GM18505 (cell line): ENCODE measurements at regions not wholly inside any gene's neighbourhood (a gene's known extent, or its start where the extent isn't known, plus 50 kb on each side); places are given as distances from the start of the nearest gene placed in this dataset.
"Not testable (repeated sequence)": the region's sequence is repeated elsewhere in the genome, so short reads cannot be mapped to it uniquely, and the experiment has no call there.

Experiments used
- ATAC-seq: cut with Tn5 transposase; IDR thresholded peaks from one replicate; pipeline ENCODE4 v1.9.1; 2021; ENCODE audit not compliant: unreplicated experiment
- POLR2A ChIP-seq: IDR thresholded peaks from 4 replicates; pipeline ENCODE4 v1.6.1; 2011; ENCODE audit warnings: borderline replicate concordance; ENCODE audit not compliant: insufficient read depth, insufficient read length; ENCODE audit errors: extremely low read depth

GRCh38 chr14:101290611-101291010 lies 270.7 kb upstream of the DIO3 start:
- TF ChIP-seq POLR2A = no peak
- ATAC-seq = no peak

DNA sequence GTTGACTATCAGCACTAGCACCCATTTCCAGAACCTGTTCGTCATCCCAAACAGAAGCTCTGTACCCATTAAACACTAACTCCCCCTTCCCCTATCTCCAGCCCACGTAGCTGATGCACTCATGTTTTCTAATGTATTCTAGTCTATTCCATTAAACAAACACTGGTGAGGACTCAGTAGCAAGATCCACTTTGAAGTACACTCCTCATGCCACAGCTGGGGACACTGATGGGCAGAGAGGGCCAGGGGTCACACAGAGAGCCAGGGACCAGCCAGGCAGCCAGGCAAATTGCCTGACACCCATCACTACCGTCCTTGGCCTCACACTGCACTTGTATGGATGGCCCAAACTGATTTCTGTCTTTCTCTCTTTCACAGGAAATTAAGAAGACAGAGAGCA lies 269.9 kb upstream of the DIO3 start:
- ATAC-seq = no peak
- TF ChIP-seq POLR2A = no peak

GRCh38 chr14:101292448-101292847 lies 268.8 kb upstream of the DIO3 start:
- ATAC-seq = no peak
- no peak for TF ChIP-seq POLR2A

DNA sequence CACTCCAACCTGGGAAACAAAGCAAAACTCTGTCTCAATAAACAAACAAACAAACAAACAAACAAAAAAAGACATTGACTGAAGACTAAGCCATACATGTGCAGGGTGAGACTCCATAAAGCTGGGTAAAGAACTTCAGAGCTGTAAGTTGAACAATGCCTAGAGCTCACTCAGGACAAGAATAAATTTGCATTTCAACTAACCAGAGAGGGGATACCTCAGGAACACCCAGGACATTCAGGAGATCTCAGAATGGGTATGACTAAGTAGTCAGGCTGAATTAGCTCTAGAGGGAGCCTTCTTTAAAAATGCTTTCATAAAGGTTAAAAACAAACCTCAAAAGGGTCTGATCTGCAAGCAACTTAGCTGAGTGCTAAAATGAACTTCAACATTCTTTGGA lies 267.7 kb upstream of the DIO3 start:
- ATAC-seq = no peak
- TF ChIP-seq POLR2A = no peak

GRCh38 chr14:101294136-101294535 lies 267.2 kb upstream of the DIO3 start:
- no peak for TF ChIP-seq POLR2A
- no peak for ATAC-seq

GRCh38 chr14:101299781-101300180 lies 261.5 kb upstream of the DIO3 start:
- not testable (repeated sequence) for ATAC-seq

DNA sequence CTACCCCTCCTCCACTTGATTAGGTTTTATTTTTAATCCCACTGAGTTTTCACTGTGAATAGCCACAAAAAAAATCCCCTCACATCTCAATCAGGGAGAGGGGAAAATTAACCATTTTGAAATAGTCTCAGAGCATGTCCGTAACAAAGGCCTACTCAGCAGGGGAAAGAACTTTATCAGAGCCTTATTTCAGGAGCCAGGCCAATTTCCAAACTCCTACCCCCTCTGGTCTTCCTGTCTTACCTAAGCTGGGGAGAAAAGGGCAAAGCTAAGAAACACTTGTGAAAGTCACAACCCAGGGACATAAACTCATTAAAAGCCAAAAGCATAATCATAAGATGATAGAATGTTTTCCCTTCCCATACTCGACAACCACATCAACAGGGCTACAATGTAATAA lies 260.3 kb upstream of the DIO3 start:
- no peak for ATAC-seq
- no peak for TF ChIP-seq POLR2A

GRCh38 chr14:101307162-101307561 lies 254.1 kb upstream of the DIO3 start:
- not testable (repeated sequence) for ATAC-seq

DNA sequence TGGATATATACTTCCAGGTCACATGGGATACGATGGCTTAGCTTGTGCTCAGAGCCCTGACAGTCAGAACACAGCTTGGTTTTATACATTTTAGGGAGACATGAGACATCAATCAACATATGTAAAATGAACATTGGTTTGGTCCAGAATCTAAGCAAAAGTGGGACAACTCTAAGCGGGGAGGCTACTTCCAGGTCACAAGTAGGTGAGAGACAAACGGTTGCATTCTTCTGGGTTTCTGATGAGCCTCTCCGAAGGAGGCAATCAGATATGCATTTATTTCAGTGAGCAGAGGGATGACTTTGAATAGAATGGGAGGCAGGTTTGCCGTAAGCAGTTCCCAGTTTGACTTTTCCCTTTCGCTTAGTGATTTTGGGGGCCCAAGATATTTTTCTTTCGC lies 250.1 kb upstream of the DIO3 start:
- ATAC-seq = not testable (repeated sequence)

DNA sequence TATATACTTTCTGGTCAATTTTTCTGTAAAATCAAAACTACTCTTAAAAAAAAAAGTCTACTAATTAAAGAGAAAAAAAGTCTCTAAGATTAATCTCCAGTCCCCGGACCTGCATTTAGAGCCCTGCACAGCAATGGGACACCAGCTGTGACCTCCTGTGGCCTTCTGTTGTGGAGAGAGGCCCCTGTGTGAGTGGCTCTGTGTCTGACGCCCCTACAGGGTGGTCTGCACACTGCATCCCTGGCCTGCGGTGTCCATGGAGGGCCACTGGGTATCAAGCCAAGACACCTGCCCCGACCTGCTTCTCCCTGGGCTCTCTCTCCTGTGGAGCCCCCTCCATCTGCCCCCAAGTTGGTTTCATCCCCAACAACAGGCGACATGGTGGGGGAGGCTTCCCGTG lies 248.0 kb upstream of the DIO3 start:
- ATAC-seq = no peak
- TF ChIP-seq POLR2A = no peak

DNA sequence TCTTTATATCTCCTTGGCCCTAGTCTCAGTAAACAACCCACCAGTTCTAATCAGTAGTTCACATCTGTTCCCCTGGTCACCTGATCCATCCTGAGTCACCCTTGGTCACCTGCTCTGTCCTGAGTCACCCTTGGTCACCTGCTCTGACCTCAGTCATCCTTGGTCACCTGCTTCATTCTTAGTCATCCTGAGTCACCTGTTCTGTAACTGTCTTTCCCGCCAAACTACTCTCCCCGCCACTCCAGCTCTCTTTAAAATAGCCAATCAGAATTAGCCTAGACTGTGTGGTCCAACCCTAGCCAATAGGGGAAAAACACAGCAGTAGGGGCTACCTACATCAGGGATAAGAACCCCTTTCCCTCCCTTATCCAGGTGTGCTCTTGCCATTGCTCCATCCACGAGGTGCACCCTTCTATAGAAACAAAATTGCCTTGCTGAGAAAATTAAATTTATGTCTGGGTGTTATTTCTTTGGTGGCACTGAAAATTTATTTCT lies 245.4 kb upstream of the DIO3 start:
- no peak for ATAC-seq
- TF ChIP-seq POLR2A = no peak

- TF ChIP-seq POLR2A = no peak
- ATAC-seq = no peak
Measured at GRCh38 chr14:101318271-101318670, 243.0 kb upstream of the DIO3 start.

GRCh38 chr14:101320396-101320795 lies 240.9 kb upstream of the DIO3 start:
- TF ChIP-seq POLR2A = no peak
- no peak for ATAC-seq

DNA sequence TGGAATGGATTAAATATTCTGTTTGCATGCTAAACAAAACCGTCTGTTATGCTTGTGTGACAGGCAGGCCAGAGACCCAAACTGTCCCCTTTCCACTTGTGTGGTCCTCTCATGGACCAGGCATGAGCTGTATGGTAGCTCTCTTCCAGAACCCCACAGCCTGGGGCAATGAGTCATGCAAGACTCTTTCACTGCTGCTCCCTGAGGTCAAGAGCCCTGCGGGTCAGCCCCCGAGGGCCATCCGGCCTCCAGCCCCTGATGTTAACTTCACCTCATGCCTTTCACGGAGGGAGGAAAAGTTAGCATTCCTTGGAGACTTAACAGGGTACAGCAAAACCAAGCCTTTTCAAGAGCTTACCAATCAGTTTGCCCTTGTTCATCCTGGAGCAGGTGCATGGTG lies 239.1 kb upstream of the DIO3 start:
- ATAC-seq = no peak
- TF ChIP-seq POLR2A = no peak

GRCh38 chr14:101323111-101323510 lies 238.2 kb upstream of the DIO3 start:
- no peak for TF ChIP-seq POLR2A
- ATAC-seq = no peak

GRCh38 chr14:101323614-101324235 lies 237.6 kb upstream of the DIO3 start:
- not testable (repeated sequence) for ATAC-seq
